COLO668 (cell line): ENCODE measurements at regions not wholly inside any gene's neighbourhood (a gene's known extent, or its start where the extent isn't known, plus 50 kb on each side); places are given as distances from the start of the nearest gene placed in this dataset.
A peak's percentile ranks its signal among the peaks of the same experiment; 100 is the strongest.

Experiments
- DNase-seq: peaks from one replicate; lab custom pipeline; 2025; ENCODE audit not compliant: unreplicated experiment; lab: John Stamatoyannopoulos, UW

DNA sequence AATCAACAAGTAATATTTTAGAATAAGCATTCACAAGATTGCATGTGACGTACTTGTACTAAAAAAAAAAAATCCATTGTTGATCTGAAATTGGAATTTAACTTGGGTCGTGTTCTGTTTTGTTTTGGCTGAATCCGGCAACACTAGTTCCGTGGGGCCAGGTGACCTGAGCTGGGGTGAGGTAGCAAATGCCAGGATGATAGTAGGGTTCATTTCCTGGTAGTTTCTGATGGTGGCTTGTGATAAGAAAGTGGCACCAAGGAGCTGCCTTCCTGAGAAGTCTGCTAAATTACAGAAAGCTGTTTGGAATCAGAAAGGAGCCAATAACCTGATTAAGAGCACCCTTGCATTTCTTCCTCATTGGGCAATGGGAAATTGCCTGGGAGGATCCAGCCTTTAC, 126.4 kb upstream of the DLX2 start:
- no peak for DNase-seq

DNA sequence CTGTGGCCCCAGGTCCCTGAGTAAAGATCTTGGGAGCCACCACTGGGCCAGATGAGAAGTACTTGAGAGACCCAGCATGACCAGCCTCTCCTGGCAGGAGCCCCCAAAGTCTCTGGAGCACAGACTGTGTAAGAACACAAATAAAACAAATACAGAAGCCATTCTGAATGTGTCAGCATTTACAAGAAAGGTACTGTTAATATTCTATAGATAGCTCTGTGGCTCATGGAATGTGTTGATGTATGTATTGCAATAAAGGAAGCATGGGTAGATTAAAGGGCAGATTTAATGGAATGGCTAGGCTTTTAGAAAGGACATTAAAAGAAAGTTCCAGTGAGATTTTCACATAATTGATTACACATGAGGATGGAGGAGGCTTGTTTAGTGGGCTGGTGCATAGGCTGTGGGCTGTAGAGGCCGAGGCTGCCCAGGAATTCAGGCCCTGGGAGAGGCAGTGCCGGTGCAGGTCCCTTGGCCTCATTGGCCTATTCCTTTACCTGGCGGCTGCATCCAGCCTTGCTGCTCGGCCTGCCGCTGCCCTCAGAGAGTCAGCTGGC, 127.7 kb upstream of the DLX2 start:
- DNase-seq, result no peak

DNA sequence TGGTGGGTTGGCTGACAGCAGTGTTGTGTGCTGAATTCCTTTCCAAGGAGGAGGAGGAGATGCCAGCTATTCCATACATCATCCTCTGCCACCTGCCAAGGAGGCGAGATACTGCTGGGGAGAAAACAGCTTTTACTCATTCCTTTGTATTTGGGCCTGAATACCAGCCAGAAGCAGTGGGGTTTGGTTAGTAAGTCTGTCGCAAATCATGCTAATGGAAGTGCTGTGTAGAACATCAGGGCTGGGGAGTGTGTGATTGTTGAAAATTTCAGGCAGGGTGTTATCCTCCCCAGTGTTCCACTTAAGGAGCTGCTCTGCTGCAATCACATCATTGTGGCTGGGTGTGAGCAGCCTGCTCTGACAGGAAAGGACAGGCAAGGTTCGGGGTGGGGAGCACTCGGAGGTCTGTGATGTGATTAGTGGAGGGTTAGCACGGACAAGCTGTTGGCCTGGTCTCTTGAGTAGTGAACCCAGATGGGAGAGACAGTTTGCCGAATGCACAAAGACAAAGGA, 128.2 kb upstream of the DLX2 start:
- no peak for DNase-seq

DNA sequence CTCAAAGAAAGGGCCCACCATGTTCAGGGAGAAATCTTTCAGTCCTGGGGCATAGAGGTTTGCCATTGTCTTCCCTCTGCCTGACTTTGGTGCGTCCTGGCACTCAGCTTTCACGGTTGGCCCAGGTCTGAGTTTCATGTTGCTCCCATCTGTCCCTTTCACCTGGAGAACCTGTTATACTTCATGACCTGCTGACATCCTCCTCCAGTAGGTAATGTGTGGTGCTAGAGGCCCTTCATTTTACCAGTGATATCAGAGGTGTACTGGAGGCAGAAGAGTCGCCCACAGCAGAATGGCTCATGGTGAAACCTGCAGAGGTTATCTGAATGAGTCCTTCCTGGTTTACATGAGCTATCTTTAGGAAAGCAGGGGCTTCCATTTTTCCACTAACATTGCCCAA, 128.8 kb upstream of the DLX2 start:
- no peak for DNase-seq

DNA sequence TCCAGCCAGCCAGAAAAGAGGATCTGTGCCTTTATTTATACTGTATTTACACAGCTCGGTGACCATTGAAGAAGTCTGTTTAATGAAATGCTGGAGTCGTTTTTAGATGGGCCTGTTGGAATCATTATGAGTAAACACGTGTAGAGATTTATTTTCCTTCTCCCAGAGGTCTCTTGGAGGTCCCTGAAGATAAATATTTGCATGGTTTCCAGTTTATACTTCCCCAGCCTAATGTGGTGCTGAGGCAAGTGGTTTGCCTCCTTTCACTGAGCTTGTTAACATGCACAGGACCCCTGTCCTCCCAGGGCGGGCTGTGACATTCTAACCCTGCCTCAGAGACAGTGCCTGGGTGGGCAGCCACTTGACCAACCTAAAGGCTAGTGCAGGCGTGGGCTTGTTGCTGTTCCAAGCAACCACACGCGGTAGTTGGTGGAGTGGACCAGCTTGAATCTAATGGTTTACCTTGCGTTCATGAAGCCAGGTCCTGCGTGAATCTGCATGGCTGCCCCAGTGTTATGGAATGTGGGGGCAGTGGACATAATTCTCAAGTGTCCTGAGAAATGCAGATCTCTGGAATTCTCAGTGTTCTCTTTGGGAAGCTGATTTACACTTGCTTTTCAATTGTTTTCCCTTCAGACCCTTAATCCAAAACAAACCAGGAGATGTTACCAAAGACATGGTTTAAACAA, 130.2 kb upstream of the DLX2 start:
- no peak for DNase-seq

DNA sequence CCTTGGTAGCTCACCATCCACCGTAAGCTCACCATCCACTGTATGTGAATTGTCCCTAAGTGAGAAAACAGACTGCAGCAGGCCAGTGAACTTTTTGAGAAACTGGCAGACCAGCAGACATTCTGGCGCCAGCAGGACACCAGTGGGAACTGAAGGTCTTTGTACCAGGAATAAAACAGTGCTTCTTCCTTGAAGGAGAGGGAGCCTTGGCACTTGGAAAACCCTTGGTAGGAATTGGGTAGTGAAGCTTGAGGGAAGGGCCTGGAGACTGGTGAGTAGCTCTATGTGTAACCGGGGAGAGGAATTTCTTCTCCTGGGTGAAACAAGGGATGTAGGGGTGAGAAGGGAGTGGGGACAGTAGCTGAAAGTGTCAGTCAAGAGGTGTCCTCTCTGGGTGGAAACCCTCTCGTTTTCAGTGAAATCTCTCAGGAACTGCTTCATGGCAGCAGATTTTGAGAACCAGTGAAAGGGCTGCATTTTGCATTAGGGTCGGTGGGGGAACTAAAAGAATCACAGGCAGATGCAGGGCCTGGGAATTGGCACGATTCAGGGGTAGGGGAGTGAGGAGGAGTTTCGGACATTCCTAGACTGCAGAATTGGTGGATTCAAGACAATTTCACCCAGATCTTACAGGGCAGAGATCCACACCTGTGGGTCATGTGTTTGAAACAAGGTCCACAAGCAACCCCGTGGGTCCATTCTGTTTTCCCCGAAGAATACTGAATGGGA, 131.5 kb upstream of the DLX2 start:
- no peak for DNase-seq

DNA sequence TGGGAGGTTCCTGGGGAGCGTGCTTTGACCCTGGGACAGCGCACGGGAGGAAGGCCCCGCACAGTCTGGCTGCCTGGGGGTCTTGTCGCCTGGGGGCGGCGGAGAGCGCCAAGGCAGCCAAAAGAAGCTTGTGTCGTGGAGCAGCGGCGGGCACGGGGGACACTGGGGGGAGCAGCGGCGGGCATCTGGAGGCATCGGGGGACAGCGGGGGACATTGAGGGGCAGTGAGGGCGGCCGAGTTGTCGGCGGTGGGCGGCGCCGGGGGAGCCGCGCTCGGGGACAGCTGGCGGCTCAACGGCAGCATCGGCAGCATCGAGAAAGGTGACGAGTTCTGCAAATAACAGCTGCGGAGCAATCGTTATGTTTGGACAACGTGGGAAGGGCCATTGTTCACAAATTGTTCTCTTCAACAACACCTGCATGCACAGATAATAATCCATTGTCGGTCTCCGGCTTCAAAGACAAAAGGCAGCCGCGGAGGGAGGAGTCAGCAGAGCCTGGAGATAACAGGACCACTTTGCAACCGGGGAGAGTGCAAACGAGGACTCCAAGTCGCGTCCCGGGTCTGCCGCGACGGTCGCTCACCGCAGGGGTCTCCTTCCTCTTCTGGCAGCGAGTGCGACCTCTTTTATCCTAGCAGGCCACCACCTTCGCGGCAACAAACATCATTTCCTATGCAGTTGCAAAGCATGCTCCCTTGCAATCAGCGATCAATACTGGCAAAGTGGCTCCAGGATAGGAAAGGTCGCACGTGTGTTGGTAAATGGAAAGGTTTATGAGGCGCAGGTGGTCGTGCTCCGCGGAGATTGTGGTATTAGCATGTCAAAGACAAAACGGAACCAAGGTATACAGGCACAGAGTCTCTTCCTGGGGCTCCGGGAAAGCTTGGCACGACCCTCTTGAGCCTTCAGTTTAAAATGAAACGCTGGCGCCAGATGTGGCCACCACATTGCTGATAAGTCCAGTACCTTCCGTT, 132.3 kb upstream of the DLX2 start:
- DNase-seq, result peak; percentile 90

DNA sequence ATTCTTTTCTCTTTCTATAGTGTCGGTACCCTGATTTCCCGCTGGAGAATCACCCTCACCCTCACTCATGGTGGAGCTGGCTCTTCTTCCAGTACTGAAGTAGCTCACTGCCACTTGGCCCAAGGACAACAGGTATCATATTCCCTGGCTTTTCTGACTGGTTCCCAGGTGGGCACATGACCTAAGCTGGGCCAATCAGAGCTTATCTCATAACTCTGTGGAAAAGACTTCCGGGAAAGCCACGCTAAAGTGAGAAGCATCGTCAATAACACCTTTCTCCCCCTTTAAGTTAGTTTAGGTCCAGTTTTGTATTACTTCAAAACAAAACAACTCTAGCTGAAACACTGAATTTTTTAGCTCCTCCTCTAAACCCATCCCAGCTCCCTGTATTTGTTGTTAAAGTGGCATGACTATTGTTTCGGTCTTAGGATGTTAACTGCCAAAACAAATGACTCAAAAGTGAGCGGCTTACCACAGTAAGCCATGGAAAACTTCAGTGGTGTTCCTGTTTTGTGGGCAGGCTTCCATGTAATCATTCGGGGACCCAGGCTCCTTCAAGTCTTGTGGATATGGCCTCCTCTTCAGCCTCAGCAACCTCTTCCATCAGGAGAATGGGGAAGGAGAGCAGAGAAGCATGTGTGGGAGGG, 137.4 kb upstream of the DLX2 start:
- no peak for DNase-seq

DNA sequence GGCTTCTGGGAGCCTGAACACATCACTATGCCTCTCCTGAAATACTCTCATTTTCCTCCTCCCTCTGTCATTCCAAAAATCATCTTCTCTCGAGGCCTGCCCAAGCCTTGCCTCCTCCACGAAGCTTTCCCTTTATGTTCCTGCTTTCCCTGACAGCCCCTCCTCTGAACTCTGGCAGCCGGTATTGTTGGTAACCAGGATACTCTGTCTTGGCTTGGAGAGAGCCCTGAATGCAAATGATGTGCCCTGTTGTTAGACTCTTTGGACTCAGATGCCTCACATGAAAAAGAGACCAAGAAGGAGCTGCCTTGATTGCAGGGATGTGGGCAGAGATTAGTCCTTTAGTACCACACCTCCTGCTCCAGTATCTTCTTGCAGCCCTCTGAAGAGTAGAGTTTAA, 138.5 kb upstream of the DLX2 start:
- DNase-seq, result no peak

DNA sequence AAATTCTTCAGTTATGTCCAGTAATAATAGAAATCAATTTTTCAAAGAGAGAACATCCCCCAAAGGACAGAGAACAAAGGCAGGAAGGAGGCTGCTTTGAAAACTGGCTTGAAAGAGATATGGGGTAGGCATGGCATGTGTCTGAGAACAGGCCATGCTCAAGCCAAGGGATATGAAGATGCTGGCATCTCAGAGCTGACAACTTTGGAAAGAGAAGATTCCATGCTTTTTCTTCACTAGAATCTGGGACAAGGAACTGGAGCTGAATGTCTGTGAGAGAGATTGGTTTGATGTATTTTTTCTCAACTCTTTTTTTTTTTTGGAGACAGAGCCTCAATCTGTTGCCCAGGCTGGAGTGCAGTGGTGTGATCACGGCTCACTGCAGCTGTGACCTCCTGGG, 139.8 kb upstream of the DLX2 start:
- no peak for DNase-seq

DNA sequence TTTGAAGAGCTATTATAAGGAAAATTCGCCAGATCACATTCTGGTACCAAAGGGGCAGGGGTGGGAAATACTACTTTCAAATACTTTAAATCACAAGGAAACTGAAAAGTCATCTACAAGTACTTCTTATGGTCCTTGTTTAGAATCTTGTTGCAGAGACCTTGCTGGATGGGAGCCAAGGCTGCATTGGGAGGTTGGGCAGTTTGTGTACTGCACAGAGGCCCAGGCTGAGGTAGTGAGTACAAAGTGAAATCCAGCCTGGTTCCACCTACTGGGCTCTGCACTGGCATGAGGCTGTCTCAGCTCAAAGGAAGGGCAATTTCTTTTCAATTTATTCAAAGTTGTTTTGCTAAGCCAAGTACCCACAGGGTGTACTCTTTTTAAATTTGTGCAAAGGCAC, 140.3 kb upstream of the DLX2 start:
- no peak for DNase-seq

DNA sequence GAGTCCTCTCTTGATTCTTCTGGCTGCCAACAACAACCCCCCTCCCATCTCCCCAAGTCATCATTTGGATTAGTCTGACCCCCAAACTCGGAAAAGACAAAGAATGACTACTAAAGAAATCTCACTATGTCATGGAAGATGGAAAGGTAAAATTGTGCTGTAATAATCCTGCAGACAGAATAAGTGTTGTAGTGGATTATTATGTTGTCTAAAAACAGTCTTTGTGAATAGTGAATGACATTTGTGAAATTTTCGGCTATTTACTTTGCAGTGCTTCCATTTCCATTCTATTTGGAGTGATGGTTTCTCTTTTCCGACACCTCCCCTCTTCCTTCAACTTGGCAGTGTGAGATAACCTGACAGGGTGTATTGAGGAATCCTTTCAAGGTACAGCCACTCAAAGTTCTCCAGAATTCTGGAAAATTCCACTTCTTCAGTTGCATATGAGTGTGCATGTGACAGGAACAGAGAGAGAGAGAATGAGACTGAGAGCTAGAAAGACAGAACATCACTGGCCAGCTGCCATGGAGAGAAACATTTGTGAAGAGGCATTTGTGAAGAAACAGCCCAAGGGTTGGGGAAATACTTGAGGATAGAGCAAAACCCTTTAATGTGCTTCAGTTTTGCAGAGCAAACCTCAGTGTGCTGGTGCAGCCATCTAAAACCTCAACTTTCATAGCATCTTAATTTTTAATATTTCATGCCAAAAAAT, 141.9 kb upstream of the DLX2 start:
- DNase-seq, result no peak

DNA sequence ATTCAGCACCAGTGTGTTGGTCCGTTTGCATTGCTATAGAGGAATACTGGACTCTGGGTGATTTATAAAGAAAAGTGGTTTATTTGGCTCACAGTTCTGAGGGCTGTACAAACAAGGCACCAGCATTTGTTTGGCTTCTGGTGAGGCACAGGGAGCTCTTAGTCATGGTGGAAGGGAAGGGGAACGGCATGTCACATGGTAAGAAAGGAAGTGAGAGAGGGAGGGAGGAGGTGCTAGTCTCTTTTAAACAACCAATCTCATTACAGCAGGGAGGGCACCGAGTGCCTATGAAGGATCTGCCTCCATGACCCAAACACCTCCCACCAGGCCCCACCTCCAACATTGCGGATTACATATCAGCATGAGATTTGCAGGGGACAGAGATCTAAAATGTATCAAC, 143.9 kb upstream of the DLX2 start:
- no peak for DNase-seq

DNA sequence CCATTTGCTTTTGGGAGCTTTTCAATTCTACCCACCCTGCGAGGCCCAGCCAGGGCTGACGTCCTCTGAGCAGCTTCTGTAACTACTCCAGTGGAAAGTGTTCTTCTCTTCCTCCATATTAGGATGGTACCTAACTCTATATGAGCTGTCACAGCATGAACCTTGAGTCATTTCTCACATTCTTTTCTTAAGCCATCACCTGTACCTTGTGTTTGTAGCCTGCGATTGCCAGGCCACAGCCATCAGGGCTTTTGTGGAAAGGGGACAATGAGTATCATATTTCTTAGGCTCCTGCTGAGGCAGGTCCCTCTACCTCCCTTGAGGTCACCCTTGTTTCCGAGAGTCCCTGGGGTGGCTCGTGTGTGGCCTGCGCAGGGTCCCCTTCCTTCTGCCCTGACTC, 144.5 kb upstream of the DLX2 start:
- DNase-seq, result no peak

DNA sequence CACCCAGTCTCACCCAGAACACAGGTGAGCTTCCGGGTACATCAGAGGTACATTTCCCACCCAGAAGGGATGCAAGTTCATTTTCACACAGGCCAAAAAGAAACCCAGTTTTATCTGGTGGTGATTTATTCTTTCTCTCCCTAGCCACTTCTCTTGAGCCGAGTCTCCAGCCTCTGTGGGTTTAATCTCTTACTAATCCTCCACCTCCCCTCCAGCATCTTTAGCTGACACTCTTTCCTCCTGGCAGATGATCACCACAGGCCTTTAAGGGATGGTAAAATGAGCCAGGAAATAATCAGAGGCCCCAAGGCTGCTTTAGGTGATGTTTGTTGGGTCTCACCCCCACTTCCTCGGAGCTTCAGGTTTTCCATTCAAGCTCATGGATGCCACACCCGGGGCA, 145.7 kb upstream of the DLX2 start:
- DNase-seq, result no peak

DNA sequence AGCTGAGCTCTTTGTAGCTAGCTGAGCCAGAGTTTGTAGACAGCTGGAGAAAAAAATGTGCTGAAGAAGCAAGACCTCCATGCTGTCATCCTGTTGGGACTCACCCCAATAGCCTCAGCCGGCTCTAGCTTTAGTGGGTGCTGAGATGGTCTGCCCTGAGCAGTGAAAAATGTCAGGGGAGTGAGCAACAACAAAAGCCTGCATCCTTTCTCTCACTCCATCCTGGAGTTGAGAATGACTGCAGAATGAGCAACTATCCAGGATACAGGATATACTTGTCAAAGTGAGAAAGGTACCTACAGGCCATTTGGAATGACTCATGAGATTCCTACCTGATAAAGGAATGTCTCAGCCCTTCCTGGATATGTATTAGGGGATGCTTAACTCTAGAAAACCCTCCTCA, 146.1 kb upstream of the DLX2 start:
- no peak for DNase-seq

DNA sequence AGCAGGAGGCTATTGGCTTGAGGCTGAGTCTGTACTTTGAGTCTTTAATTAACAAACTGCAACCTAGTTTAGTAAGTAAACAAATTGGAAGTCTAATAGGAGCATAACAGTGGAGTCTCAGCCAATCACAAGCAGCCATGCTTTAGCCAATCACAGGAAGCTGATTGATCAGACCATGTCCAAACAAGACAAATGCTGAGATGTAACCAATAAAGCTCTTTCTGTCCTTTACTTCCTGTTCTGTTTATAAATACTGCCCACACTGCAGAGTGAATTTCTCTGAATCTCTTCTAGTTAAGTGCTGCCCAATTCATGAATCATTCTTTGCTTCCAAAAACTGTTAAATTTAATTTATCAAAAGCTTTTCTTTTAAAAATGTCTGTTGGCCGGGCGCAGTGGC, 146.6 kb upstream of the DLX2 start:
- DNase-seq, result no peak

DNA sequence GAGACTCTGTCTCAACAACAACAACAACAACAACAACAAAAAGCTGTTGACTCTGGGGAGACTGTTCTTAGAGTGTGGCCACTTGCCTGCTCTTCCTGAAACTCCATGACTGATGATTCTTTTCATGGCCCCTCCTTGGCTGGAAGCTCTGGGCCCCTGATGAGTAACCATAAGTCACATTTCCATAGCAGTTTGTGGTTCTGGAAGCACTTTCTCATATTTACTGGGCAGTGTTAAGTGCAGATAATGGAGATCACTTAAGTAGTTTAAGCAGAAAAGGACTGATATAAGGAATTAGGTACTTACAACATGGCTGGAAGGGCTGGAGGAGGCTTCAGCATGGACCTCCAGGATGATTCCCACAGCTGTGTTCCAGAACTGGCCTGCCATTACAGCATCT, 147.3 kb upstream of the DLX2 start:
- DNase-seq, result no peak

DNA sequence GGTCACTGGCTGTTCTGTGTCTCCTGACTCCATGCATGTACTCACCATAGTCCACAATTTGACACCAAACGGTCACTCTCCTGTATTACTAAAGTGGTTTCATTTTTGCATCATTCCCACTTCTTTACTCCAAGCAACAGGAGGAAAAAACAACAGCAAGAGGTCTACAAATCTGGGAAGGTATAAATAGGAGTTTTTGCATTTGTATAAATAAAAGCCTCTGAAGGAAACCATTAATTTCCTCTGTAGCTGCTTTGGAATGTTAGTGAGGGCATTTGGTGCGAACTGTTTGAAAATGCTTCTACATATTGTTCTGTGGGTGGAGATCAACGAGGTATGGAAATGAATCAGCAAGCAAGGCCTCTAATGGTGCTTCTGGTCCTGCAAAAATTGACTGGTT, 148.5 kb upstream of the DLX2 start:
- no peak for DNase-seq

DNA sequence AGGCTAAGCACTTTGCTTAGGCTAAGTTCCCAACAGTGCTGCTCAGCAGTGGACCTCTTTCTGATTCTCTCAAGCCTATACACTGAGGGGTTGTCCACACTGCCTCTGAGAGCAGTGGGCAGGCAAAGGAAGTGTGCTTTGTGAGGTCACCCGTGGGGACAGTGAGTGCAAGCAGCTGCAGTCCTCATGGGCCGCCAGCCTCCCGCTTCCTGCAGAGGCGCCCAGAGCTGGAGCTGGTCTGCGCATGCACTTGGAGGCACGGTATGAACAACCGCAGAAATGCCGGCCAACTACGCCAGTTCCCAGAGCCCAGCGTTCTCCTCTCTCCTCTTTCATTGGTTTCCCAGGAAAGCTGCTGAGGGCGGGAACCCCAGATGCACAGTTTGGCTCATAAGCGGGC, 149.5 kb upstream of the DLX2 start:
- no peak for DNase-seq
